T-helper 1 cell (primary cell): ENCODE measurements at regions not wholly inside any gene's neighbourhood (a gene's known extent, or its start where the extent isn't known, plus 50 kb on each side); places are given as distances from the start of the nearest gene placed in this dataset.

ENCODE experiments used
- DNase-seq, 5 donors: peaks; one replicate each; pipeline ENCODE4 v3.0.0-alpha.2; 2012 to 2020

GRCh38 chr7:156445997-156446761, 194.4 kb upstream of the RNF32 start:
- DNase-seq: no peak

GRCh38 chr7:156442516-156442915, 198.1 kb upstream of the RNF32 start:
- no peak for DNase-seq

GRCh38 chr7:156440456-156440855, 200.1 kb upstream of the RNF32 start:
- DNase-seq: no peak

GRCh38 chr7:156438011-156438410, 202.6 kb upstream of the RNF32 start:
- no peak for DNase-seq

GRCh38 chr7:156437021-156437614, 203.5 kb upstream of the RNF32 start:
- no peak for DNase-seq

GRCh38 chr7:156435486-156436231, 204.9 kb upstream of the RNF32 start:
- DNase-seq: no peak

GRCh38 chr7:156434706-156435105, 205.9 kb upstream of the RNF32 start:
- DNase-seq: no peak

GRCh38 chr7:156432018-156432417, 208.6 kb upstream of the RNF32 start:
- no peak for DNase-seq

- no peak for DNase-seq
These were observed 210.5 kb upstream of the RNF32 start for GRCh38 chr7:156430109-156430508.

- DNase-seq: no peak
These were observed 211.1 kb upstream of the RNF32 start for GRCh38 chr7:156429514-156429913.

GRCh38 chr7:156423876-156424275, 216.7 kb upstream of the RNF32 start:
- no peak for DNase-seq

- no peak for DNase-seq
These were observed 220.1 kb upstream of the RNF32 start for GRCh38 chr7:156420496-156420895.

GRCh38 chr7:156419782-156420181, 220.8 kb upstream of the RNF32 start:
- no peak for DNase-seq

GRCh38 chr7:156402255-156402654, 238.3 kb upstream of the RNF32 start:
- no peak for DNase-seq

- DNase-seq: no peak
These were observed 239.0 kb upstream of the RNF32 start for GRCh38 chr7:156401617-156402016.

- DNase-seq: no peak
These were observed 240.5 kb upstream of the RNF32 start for GRCh38 chr7:156400046-156400445.

- DNase-seq: no peak
These were observed 243.3 kb upstream of the RNF32 start for GRCh38 chr7:156397249-156397648.

GRCh38 chr7:156389116-156389692, 251.4 kb upstream of the RNF32 start:
- DNase-seq: no peak

- DNase-seq: no peak
These were observed 254.5 kb upstream of the RNF32 start for GRCh38 chr7:156386097-156386496.

GRCh38 chr7:156384706-156385105, 255.9 kb upstream of the RNF32 start:
- DNase-seq: no peak

GRCh38 chr7:156383526-156383925, 257.0 kb upstream of the RNF32 start:
- no peak for DNase-seq

GRCh38 chr7:156380261-156380660, 260.3 kb upstream of the RNF32 start:
- DNase-seq: no peak

GRCh38 chr7:156379324-156380070, 261.1 kb upstream of the RNF32 start:
- DNase-seq: no peak
